Ectodermal cell (in vitro differentiated cells): ENCODE measurements at regions not wholly inside any gene's neighbourhood (a gene's known extent, or its start where the extent isn't known, plus 50 kb on each side); places are given as distances from the start of the nearest gene placed in this dataset.

Source experiments
- H3K27ac ChIP-seq: 2 replicates; pipeline ENCODE4 v1.7.0; 2013; ENCODE audit warnings: mild to moderate bottlenecking, low read depth, low read length; ENCODE audit not compliant: insufficient read depth, poor library complexity, severe bottlenecking
- H3K27me3 ChIP-seq: 2 replicates; pipeline ENCODE4 v1.7.0; 2013; ENCODE audit warnings: mild to moderate bottlenecking, low read length; ENCODE audit not compliant: insufficient read depth, control insufficient read depth, poor library complexity, severe bottlenecking
- H3K36me3 ChIP-seq: one replicate; pipeline ENCODE4 v1.7.0; 2013; ENCODE audit warnings: low read length; ENCODE audit not compliant: control insufficient read depth, insufficient read depth
- H3K4me1 ChIP-seq: one replicate; pipeline ENCODE4 v1.7.0; 2013; ENCODE audit warnings: low read length; ENCODE audit not compliant: control insufficient read depth, insufficient read depth
- H3K4me3 ChIP-seq: 2 replicates; pipeline ENCODE4 v1.7.0; 2013; ENCODE audit warnings: low read depth, low read length, control low read depth; ENCODE audit not compliant: insufficient read depth
- H3K9me3 ChIP-seq: 2 replicates; pipeline ENCODE4 v1.7.0; 2013; ENCODE audit warnings: mild to moderate bottlenecking, low read length, moderate library complexity; ENCODE audit not compliant: control insufficient read depth
- WGBS, 2 experiments: methylation state at CpG; one replicate each; pipeline ENCODE4 v1.1.7; 2013; ENCODE audit warnings: missing lambda C conversion rate in 2 of 2; 5-methylcytosine and 5-hydroxymethylcytosine counted together

GRCh38 chr3:110261141-110261540 lies 810.5 kb upstream of the NECTIN3 start:
- Histone ChIP-seq H3K4me1 (no peaks in the 10 kb centered on the region), H3K27ac (no peak overlapping the region), H3K4me3 (no peak overlapping the region), H3K36me3 (no peaks in the 10 kb centered on the region), H3K9me3 (no peaks in the 10 kb centered on the region), H3K27me3 (no peaks in the 10 kb centered on the region)
- WGBS, 2 experiments = 81 to 89% methylated on average over 1 of the region's 1 CpG

- no peaks in the 10 kb centered on the region for H3K9me3 ChIP-seq
- WGBS, 2 experiments = 93 to 98% methylated on average over 4 of the region's 4 CpGs
- no peaks in the 10 kb centered on the region for H3K4me1 ChIP-seq
- H3K27me3 ChIP-seq = no peaks in the 10 kb centered on the region
- no peak overlapping the region for H3K27ac ChIP-seq
- H3K4me3 ChIP-seq = no peak overlapping the region
- H3K36me3 ChIP-seq = no peaks in the 10 kb centered on the region
These were observed 808.7 kb upstream of the NECTIN3 start for GRCh38 chr3:110262896-110263295.

- 71% methylated on average over 1 of the region's 1 CpG; no CpG with 5 or more reads in 1 of the 2 experiments for WGBS, 2 experiments
These were observed 806.3 kb upstream of the NECTIN3 start for GRCh38 chr3:110265302-110265701.

GRCh38 chr3:110267304-110267845 lies 804.2 kb upstream of the NECTIN3 start:
- H3K9me3 ChIP-seq = no peaks in the 10 kb centered on the region
- WGBS, 2 experiments = 90 to 94% methylated on average over 3 to 4 of the region's 4 CpGs

More at GRCh38 chr3:110265302-110265701, 806.3 kb upstream of the NECTIN3 start:
- Histone ChIP-seq H3K27ac (no peak overlapping the region), H3K4me3 (no peak overlapping the region), H3K9me3 (no peaks in the 10 kb centered on the region), H3K36me3 (no peaks in the 10 kb centered on the region), H3K4me1 (no peaks in the 10 kb centered on the region), H3K27me3 (no peaks in the 10 kb centered on the region)

GRCh38 chr3:110272525-110272924 lies 799.1 kb upstream of the NECTIN3 start:
- no peaks in the 10 kb centered on the region for H3K9me3 ChIP-seq
- H3K36me3 ChIP-seq = no peaks in the 10 kb centered on the region
- no peak overlapping the region for H3K4me3 ChIP-seq
- no peak overlapping the region for H3K27ac ChIP-seq
- 56 to 64% methylated on average over 3 to 5 of the region's 6 CpGs for WGBS, 2 experiments
- H3K4me1 ChIP-seq = no peaks in the 10 kb centered on the region
- no peaks in the 10 kb centered on the region for H3K27me3 ChIP-seq

More at GRCh38 chr3:110267304-110267845, 804.2 kb upstream of the NECTIN3 start:
- no peak overlapping the region for H3K4me3 ChIP-seq
- H3K27ac ChIP-seq = no peak overlapping the region
- no peaks in the 10 kb centered on the region for H3K4me1 ChIP-seq
- no peaks in the 10 kb centered on the region for H3K27me3 ChIP-seq
- no peaks in the 10 kb centered on the region for H3K36me3 ChIP-seq

GRCh38 chr3:110291886-110292501 lies 779.6 kb upstream of the NECTIN3 start:
- Histone ChIP-seq H3K27ac (no peak overlapping the region), H3K4me1 (no peaks in the 10 kb centered on the region), H3K36me3 (no peaks in the 10 kb centered on the region), H3K4me3 (no peak overlapping the region), H3K9me3 (no peaks in the 10 kb centered on the region), H3K27me3 (no peaks in the 10 kb centered on the region)
- WGBS, 2 experiments = no CpG with 5 or more reads among the region's 1 CpG

GRCh38 chr3:110293660-110294059 lies 778.0 kb upstream of the NECTIN3 start:
- no peaks in the 10 kb centered on the region for H3K9me3 ChIP-seq
- H3K27ac ChIP-seq = no peak overlapping the region
- no peak overlapping the region for H3K4me3 ChIP-seq
- H3K27me3 ChIP-seq = no peaks in the 10 kb centered on the region
- no peaks in the 10 kb centered on the region for H3K36me3 ChIP-seq
- H3K4me1 ChIP-seq = no peaks in the 10 kb centered on the region

- no peaks in the 10 kb centered on the region for H3K27me3 ChIP-seq
- H3K36me3 ChIP-seq = no peaks in the 10 kb centered on the region
- H3K9me3 ChIP-seq = no peaks in the 10 kb centered on the region
- H3K4me3 ChIP-seq = no peak overlapping the region
- no peaks in the 10 kb centered on the region for H3K4me1 ChIP-seq
- 100% methylated on average over 1 of the region's 1 CpG for WGBS, 2 experiments
- no peak overlapping the region for H3K27ac ChIP-seq
These were observed 774.7 kb upstream of the NECTIN3 start for GRCh38 chr3:110296885-110297284.

GRCh38 chr3:110301781-110302180 lies 769.8 kb upstream of the NECTIN3 start:
- WGBS, 2 experiments = 98% methylated on average over 3 of the region's 3 CpGs
- no peaks in the 10 kb centered on the region for H3K4me1 ChIP-seq

GRCh38 chr3:110307065-110307809 lies 764.4 kb upstream of the NECTIN3 start:
- Histone ChIP-seq H3K9me3 (no peaks in the 10 kb centered on the region), H3K27ac (no peak overlapping the region), H3K4me1 (no peaks in the 10 kb centered on the region), H3K4me3 (no peak overlapping the region), H3K36me3 (no peaks in the 10 kb centered on the region), H3K27me3 (no peaks in the 10 kb centered on the region)
- WGBS, 2 experiments = 96 to 100% methylated on average over 1 to 2 of the region's 2 CpGs

More at GRCh38 chr3:110301781-110302180, 769.8 kb upstream of the NECTIN3 start:
- no peaks in the 10 kb centered on the region for H3K27me3 ChIP-seq
- no peak overlapping the region for H3K4me3 ChIP-seq
- no peaks in the 10 kb centered on the region for H3K9me3 ChIP-seq
- H3K36me3 ChIP-seq = no peaks in the 10 kb centered on the region
- no peak overlapping the region for H3K27ac ChIP-seq
